Omental fat pad (tissue), 3 donors: ENCODE measurements at regions not wholly inside any gene's neighbourhood (a gene's known extent, or its start where the extent isn't known, plus 50 kb on each side); places are given as distances from the start of the nearest gene placed in this dataset. TPM values are rescaled to one million over a fixed set of nuclear protein-coding genes. Genes with fewer than 3 reads are reported as not detected.

Experiments used
- ATAC-seq: fragments of 150-250 bp; one replicate; pipeline ENCODE4 v1.9.1; 2016; ENCODE audit warnings: mild to moderate bottlenecking, moderate library complexity; ENCODE audit not compliant: low FRiP score
- DNase-seq: peaks from one replicate; pipeline ENCODE4 v3.0.0-alpha.2; 2019; ENCODE audit warnings: low spot score
- CTCF ChIP-seq, 3 donors: fragments of 450-650 bp; IDR thresholded peaks; one replicate each; pipeline ENCODE4 v1.5.1; 2016 to 2017; ENCODE audit warnings: antibody characterized with exemption in 3 of 3, mild to moderate bottlenecking in 3 of 3, moderate library complexity in 2 of 3
- small RNA-seq: library from RNA; depleted of rRNA; stranded (forward); fragments of <200 nt; gene quantifications from one replicate; pipeline ENCODE3, GENCODE V24; 2016

GRCh38 chr5:153421676-153422075 is 68.8 kb upstream of the GRIA1 start:
- ATAC-seq (no peak), DNase-seq (no peak)
- TF ChIP-seq CTCF (IDR thresholded peaks at IDR 0.05), result no peak

- ATAC-seq (no peak), DNase-seq (no peak)
- TF ChIP-seq CTCF (IDR thresholded peaks at IDR 0.05), result no peak
Measured at GRCh38 chr5:153425914-153426313, 64.6 kb upstream of the GRIA1 start.

GRCh38 chr5:153429761-153430380 is 60.6 kb upstream of the GRIA1 start:
- TF ChIP-seq CTCF (IDR thresholded peaks at IDR 0.05), result no peak
- DNase-seq (no peak), ATAC-seq (no peak)

- no peak for DNase-seq
- ATAC-seq, result no peak
- TF ChIP-seq CTCF (IDR thresholded peaks at IDR 0.05), result no peak
Measured at GRCh38 chr5:153432583-153432982, 57.9 kb upstream of the GRIA1 start.

- ATAC-seq (no peak), DNase-seq (no peak)
Measured at GRCh38 chr5:153437251-153437650, 53.2 kb upstream of the GRIA1 start.

GRCh38 chr5:153439130-153439529 is 51.3 kb upstream of the GRIA1 start:
- ATAC-seq, result no peak
- no peak for TF ChIP-seq CTCF (IDR thresholded peaks at IDR 0.05)
- no peak for DNase-seq

More at GRCh38 chr5:153437251-153437650, 53.2 kb upstream of the GRIA1 start:
- no peak for TF ChIP-seq CTCF (IDR thresholded peaks at IDR 0.05)

Small RNA genes lying in the stretch of these regions (small RNA-seq; reads per million reads assigned to genes)
- gene AC008571.1, result not detected
